Sigmoid colon (tissue), 6 donors: ENCODE measurements at regions not wholly inside any gene's neighbourhood (a gene's known extent, or its start where the extent isn't known, plus 50 kb on each side); places are given as distances from the start of the nearest gene placed in this dataset.

ENCODE experiments used
- DNase-seq: peaks from one replicate; pipeline ENCODE4 v3.0.0-alpha.2; 2019
- H3K27ac ChIP-seq, 4 donors: fragments of 200-600 bp; sonication (generic); one replicate each; pipeline ENCODE4 v1.5.1; 2016 to 2019; ENCODE audit warnings: mild to moderate bottlenecking in 1 of 4
- H3K27me3 ChIP-seq, 3 donors: fragments of 200-600 bp; sonication (generic); one replicate each; pipeline ENCODE4 v1.5.1; 2019; ENCODE audit warnings: mild to moderate bottlenecking in 1 of 3
- H3K36me3 ChIP-seq, 4 donors: fragments of 200-600 bp; sonication (generic); one replicate each; pipeline ENCODE4 v1.5.1; 2016 to 2019
- H3K4me1 ChIP-seq, 4 donors: fragments of 200-600 bp; sonication (generic); one replicate each; pipeline ENCODE4 v1.5.1; 2017 to 2019
- H3K4me3 ChIP-seq, 4 donors: fragments of 200-600 bp; sonication (generic); one replicate each; pipeline ENCODE4 v1.5.1; 2017 to 2019; ENCODE audit warnings: mild to moderate bottlenecking in 2 of 4, moderate library complexity in 1 of 4
- H3K9me3 ChIP-seq, 4 donors: fragments of 200-600 bp in 3 of 4; sonication (generic) in 3 of 4; one replicate each; pipeline versions ENCODE4 v1.5.1 to v1.6.1; 2013 to 2019
- CTCF ChIP-seq, 4 experiments: fragments of 450-650 bp in 3 of 4; fragments of 200-600 bp in 1 of 4; IDR thresholded peaks; one replicate each; pipeline ENCODE4 v1.5.1; 2016 to 2019; ENCODE audit warnings: antibody characterized with exemption in 4 of 4, mild to moderate bottlenecking in 3 of 4, moderate library complexity in 2 of 4
- EP300 ChIP-seq, 4 donors: sonication (generic); formaldehyde crosslinking; IDR thresholded peaks; one replicate each; pipeline ENCODE4 v1.6.1; 2017; ENCODE audit warnings: antibody characterized with exemption in 4 of 4
- POLR2A ChIP-seq, 2 donors: fragments of 450-650 bp; IDR thresholded peaks; one replicate each; pipeline ENCODE4 v1.6.1; 2016; ENCODE audit warnings: antibody characterized with exemption in 2 of 2, mild to moderate bottlenecking in 2 of 2, moderate library complexity in 2 of 2
- POLR2AphosphoS5 ChIP-seq, 4 donors: sonication (generic); formaldehyde crosslinking; IDR thresholded peaks; one replicate each; pipeline ENCODE4 v1.6.1; 2017; ENCODE audit warnings: antibody characterized with exemption in 4 of 4
- WGBS, 2 donors: extraction: QIAGEN DNeasy Blood & Tissue Kit; methylation state at CpG; one replicate each; pipeline ENCODE4 v1.1.7; 2013; 5-methylcytosine and 5-hydroxymethylcytosine counted together
- intact Hi-C: fragments of 100-400 bp; cut with DNase I; formaldehyde crosslinking; loops from one replicate; pipeline ENCODE4 v1.15.1; 2023
- donor health status: healthy with polysubstance abuse.
- donor health status: healthy.

- intact Hi-C loops, result no loop called here
- Histone ChIP-seq H3K9me3 (no peaks in the 10 kb centered on the region), H3K36me3 (no peaks in the 10 kb centered on the region), H3K27me3 (no peaks in the 10 kb centered on the region), H3K4me3 (no peak overlapping the region), H3K27ac (no peak overlapping the region), H3K4me1 (peaks cover 0 to 21% (median 7%) of the 10 kb centered on the region in 4 donors)
- TF ChIP-seq EP300 (IDR thresholded peaks at IDR 0.05) (no peak), POLR2AphosphoS5 (IDR thresholded peaks at IDR 0.05) (no peak), CTCF (IDR thresholded peaks at IDR 0.05) (no peak), POLR2A (IDR thresholded peaks at IDR 0.05) (no peak)
- no peak for DNase-seq
- 85 to 93% methylated on average over 7 of the region's 7 CpGs for WGBS, 2 donors
Measured at GRCh38 chr15:62986948-62987347, 55.6 kb upstream of the TPM1 start.

- Histone ChIP-seq H3K4me1 (peaks cover 0 to 16% (median 7%) of the 10 kb centered on the region in 4 donors), H3K4me3 (no peak overlapping the region), H3K36me3 (no peaks in the 10 kb centered on the region), H3K27me3 (no peaks in the 10 kb centered on the region), H3K9me3 (no peaks in the 10 kb centered on the region), H3K27ac (peak overlapping the region in 2 of 4 donors; percentile 41 to 62)
- DNase-seq, result no peak
- 94% methylated on average over 7 of the region's 7 CpGs for WGBS, 2 donors
- intact Hi-C loops, result no loop called here
- TF ChIP-seq EP300 (IDR thresholded peaks at IDR 0.05) (no peak), POLR2AphosphoS5 (IDR thresholded peaks at IDR 0.05) (no peak), CTCF (IDR thresholded peaks at IDR 0.05) (no peak), POLR2A (IDR thresholded peaks at IDR 0.05) (no peak)
Measured at GRCh38 chr15:62988701-62989100, 53.8 kb upstream of the TPM1 start.

- H3K36me3 ChIP-seq, result no peaks in the 10 kb centered on the region
- H3K27ac ChIP-seq, result peak overlapping the region; percentile 32 to 62 (median 42)
- WGBS, 2 donors, result 35 to 65% methylated on average over 10 of the region's 10 CpGs
- peaks cover 0 to 16% (median 7%) of the 10 kb centered on the region in 4 donors for H3K4me1 ChIP-seq
- H3K4me3 ChIP-seq, result no peak overlapping the region
- intact Hi-C loops, result no loop called here
- TF ChIP-seq POLR2AphosphoS5 (IDR thresholded peaks at IDR 0.05), result no peak
- TF ChIP-seq EP300 (IDR thresholded peaks at IDR 0.05), result no peak
- TF ChIP-seq POLR2A (IDR thresholded peaks at IDR 0.05), result no peak
- TF ChIP-seq CTCF (IDR thresholded peaks at IDR 0.05), result no peak
- no peaks in the 10 kb centered on the region for H3K27me3 ChIP-seq
- no peaks in the 10 kb centered on the region for H3K9me3 ChIP-seq
- no peak for DNase-seq
Measured at GRCh38 chr15:62989366-62990055, 53.0 kb upstream of the TPM1 start.

GRCh38 chr15:62991698-62992097 lies 50.8 kb upstream of the TPM1 start:
- intact Hi-C loops, result no loop called here
- WGBS, 2 donors, result 47% methylated on average over 2 of the region's 2 CpGs
- DNase-seq, result no peak
- Histone ChIP-seq H3K36me3 (no peaks in the 10 kb centered on the region), H3K4me3 (no peak overlapping the region), H3K4me1 (peaks cover 0 to 10% (median 4%) of the 10 kb centered on the region in 4 donors), H3K9me3 (no peaks in the 10 kb centered on the region), H3K27ac (no peak overlapping the region), H3K27me3 (no peaks in the 10 kb centered on the region)
- TF ChIP-seq CTCF (IDR thresholded peaks at IDR 0.05), result no peak
- TF ChIP-seq EP300 (IDR thresholded peaks at IDR 0.05), result no peak
- no peak for TF ChIP-seq POLR2AphosphoS5 (IDR thresholded peaks at IDR 0.05)
- TF ChIP-seq POLR2A (IDR thresholded peaks at IDR 0.05), result no peak

GRCh38 chr15:62992302-62992701 lies 50.2 kb upstream of the TPM1 start:
- H3K27me3 ChIP-seq, result no peaks in the 10 kb centered on the region
- no peak for DNase-seq
- H3K27ac ChIP-seq, result no peak overlapping the region
- WGBS, 2 donors, result 87 to 93% methylated on average over 3 of the region's 3 CpGs
- TF ChIP-seq POLR2A (IDR thresholded peaks at IDR 0.05), result no peak
- no peak for TF ChIP-seq CTCF (IDR thresholded peaks at IDR 0.05)
- no peak for TF ChIP-seq POLR2AphosphoS5 (IDR thresholded peaks at IDR 0.05)
- TF ChIP-seq EP300 (IDR thresholded peaks at IDR 0.05), result no peak
- H3K4me3 ChIP-seq, result no peak overlapping the region
- intact Hi-C loops, result no loop called here
- peaks cover 0 to 10% (median 4%) of the 10 kb centered on the region in 4 donors for H3K4me1 ChIP-seq
- no peaks in the 10 kb centered on the region for H3K9me3 ChIP-seq
- no peaks in the 10 kb centered on the region for H3K36me3 ChIP-seq
